ENCODE measurements at regions not wholly inside any gene's neighbourhood (a gene's known extent, or its start where the extent isn't known, plus 50 kb on each side); places are given as distances from the start of the nearest gene placed in this dataset.

DNA sequence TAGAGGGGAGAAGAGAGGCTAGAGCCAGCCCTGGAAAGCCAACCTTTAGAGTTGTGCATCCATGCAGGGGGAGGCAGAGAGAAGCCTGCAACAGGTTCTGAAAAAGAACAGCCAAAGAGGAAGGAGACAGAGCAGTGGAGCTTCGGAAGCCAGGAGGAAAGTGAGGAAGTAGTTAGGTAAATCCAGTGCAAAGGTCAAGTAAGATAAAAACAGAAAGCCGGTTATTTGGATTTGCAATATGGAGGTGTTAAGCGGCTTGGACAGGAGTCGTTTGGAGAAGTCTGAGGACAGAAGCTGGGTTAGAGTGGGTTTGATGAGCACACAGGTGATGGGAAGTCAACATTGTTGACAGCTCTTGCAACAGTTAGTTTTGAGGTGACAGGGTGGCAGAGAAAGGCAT, 53.5 kb upstream of the FLT1 start:
- DNase-seq (ENCODE audit: extremely low read depth in 1 of 2, low read depth in 1 of 2): no peak

DNA sequence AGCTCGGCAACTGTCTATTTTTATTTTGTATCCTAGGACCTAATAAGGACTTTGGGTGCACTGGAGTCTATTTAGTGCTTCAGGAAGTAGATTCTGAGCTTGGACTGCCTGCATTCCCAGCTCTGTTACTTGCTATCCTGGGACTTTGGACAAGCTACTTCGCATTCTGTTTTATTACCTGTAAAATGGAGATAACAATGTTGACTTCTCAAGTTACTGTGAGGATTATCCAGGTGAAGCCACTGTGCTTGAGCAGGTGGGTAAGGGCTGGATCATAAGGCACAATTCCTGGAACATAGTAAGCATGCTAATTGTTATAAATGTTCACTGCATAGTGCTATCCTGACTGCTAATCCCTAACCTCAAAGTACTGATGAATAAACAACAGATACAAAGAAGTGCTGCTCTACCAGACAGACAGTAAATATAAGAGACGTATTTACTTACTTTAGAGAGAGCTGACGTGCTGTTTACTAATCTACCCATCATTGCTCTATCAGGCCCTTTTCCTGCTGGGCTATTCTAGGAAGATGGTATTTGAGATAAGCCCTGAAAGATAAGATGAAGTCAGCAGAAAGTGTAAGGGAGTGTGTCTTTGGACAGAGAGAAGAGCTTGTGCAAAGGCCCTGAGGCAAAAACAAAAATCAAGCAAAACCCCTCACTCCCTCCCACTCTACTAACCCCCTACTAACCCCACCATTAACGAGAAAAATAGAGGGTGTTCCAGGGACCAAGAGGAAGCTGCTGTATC, 50.8 kb upstream of the FLT1 start:
- DNase-seq (ENCODE audit: extremely low read depth in 1 of 2, low read depth in 1 of 2): no peak

Measured in stimulated activated CD8-positive, alpha-beta memory T cell treated with anti-CD3 and anti-CD28 coated beads, Interleukin-7, amount 100 ng/mL, for 48 hours (primary cell).